ENCODE measurements at regions not wholly inside any gene's neighbourhood (a gene's known extent, or its start where the extent isn't known, plus 50 kb on each side); places are given as distances from the start of the nearest gene placed in this dataset.
A peak's percentile ranks its signal among the peaks of the same experiment; 100 is the strongest.
"Not testable (repeated sequence)": the region's sequence is repeated elsewhere in the genome, so short reads cannot be mapped to it uniquely, and the experiment has no call there.

DNA sequence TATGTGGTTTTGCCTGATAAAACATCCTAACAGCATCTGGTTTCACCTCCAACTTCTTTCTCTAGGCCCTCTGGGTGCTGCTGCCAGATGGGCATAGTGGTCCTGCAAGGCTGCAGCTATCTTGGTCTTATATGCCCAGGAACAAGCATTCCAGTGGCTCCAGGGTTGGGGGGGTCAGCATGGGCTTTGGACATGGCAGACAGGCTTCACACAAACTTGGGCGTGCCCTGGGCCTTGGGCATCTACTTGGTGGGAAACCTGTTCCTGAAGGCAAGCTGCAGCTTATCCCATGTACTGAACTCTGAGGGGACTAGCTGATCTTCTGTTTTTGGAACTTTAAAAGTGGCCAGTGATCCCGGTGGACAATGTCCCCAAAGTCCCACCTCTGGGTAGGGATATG lies 54.9 kb upstream of the ZNF678 start:
- no peak for DNase-seq

DNA sequence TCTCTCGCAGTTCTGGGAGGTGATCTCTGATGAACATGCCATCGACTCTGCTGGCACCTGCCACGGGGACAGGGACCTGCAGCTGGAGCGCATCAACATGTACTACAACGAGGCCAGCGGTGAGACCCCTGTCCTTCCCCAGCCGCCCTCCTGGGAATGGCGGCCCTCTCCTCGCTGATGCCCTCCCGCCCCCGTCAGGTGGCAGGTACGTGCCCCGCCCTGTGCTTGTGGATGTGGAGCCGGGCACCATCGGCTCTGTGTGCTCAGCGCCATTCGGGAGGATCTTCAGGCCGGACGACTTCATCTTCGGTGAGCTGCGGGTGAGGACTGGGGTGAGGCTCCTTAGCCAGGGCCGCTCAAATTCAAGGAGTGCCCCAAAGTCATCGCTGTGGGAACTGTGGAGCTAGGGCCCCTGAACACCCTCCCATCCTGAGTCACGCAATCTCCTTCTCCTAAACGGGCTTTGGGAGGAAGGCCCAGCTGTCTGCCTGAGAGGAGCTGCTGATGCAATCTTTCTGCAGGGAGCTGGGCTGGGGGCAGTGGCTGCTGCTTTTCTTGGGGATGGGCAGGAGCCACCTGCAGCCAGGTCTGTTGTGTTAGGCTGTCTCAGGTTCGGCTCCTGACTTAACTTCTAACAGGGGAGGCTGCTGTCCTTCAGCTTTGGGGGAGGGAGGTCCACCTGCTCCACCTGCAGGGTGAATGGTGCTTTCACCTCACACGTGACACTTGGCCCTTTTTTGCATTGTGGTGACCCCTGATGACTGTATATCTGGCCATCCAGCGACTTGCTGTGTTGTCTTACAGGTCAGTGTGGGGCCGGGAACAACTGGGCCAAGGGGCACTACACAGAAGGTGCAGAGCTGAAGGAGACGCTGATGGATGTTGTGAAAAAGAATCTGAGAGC lies 56.6 kb upstream of the ZNF678 start:
- not testable (repeated sequence) for DNase-seq

DNA sequence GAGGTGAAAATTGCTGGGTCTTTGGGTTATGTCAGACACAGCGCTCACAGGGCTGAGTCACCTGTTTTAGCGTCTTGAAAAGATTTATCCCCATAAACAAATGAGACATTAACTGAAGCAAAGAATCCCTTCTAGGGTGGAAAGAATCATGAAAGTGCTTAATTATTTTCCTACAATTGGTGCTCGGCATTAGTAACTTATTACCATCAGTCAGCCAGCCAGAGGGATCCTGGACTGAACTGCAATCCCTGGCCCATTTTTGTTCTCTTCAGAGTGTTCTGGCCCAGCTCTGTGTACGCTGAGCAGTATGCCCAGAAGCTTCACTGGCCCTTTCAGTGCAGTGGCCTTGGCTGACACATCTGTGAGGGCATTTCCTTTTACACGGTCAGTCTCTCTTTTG lies 67.3 kb upstream of the ZNF678 start:
- not testable (repeated sequence) for DNase-seq

DNA sequence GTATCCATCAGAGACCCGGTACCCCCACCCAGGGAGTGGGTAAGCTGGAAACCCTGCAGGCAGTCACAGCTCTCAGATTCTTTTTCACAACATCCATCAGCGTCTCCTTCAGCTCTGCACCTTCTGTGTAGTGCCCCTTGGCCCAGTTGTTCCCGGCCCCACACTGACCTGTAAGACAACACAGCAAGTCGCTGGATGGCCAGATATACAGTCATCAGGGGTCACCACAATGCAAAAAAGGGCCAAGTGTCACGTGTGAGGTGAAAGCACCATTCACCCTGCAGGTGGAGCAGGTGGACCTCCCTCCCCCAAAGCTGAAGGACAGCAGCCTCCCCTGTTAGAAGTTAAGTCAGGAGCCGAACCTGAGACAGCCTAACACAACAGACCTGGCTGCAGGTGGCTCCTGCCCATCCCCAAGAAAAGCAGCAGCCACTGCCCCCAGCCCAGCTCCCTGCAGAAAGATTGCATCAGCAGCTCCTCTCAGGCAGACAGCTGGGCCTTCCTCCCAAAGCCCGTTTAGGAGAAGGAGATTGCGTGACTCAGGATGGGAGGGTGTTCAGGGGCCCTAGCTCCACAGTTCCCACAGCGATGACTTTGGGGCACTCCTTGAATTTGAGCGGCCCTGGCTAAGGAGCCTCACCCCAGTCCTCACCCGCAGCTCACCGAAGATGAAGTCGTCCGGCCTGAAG lies 69.3 kb upstream of the ZNF678 start:
- not testable (repeated sequence) for DNase-seq

DNA sequence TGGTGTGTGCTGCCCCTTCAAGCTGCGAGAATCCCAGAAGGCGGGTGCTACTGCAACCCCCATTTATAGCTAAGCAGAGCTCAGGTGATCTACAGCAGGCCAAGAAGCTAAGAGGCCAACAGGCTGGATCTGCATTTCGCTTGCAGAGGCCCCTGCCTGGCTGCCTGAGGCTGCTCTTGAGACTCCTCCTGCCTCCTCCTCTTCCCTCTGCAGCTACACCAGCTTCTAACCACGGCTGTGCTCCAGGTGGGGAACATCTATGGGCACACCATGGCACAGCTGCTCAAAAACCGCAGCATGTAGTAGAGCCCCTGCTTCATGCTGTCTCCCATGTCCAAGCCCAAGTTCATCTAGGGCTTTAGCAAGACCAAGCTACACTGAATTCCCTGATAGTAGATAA lies 72.9 kb upstream of the ZNF678 start:
- DNase-seq = no peak

DNA sequence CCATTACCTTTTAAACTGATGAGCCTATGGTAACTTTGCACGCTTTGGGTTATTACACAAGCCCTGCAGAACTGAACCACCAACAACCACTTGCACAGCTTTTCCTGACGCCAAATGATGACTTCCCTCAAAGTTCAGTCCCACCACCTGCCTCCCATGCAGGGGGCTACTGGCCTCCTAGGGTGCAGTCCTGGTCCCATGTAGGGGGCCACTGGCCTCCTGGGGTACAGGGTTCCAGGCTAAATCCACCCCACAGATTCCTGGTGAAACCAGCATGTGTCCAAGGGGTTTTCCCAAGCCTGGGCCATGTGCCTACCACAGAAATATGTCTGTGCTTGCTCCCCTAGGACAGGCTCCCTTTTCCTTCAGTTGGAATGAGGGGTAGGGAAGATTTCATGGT lies 73.4 kb upstream of the ZNF678 start:
- no peak for DNase-seq

DNA sequence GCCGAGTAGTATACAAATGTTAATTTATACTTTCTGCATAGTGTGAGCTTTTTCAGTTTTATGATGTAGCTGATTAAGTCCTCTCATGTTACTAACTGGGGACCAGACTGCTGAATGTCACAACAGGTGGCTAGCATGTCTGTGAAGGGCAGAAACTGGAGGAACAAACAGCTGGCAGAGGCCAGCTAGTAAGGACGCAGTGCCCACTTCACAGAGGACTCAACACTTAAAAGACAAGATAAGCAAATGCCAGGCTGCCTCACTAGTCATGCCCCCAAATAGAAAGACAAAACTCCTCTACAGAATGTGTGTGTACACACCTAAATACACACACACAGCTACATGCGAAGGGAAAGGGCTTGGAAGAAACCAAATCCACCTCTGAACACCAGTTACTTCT lies 73.8 kb upstream of the ZNF678 start:
- DNase-seq = no peak

DNA sequence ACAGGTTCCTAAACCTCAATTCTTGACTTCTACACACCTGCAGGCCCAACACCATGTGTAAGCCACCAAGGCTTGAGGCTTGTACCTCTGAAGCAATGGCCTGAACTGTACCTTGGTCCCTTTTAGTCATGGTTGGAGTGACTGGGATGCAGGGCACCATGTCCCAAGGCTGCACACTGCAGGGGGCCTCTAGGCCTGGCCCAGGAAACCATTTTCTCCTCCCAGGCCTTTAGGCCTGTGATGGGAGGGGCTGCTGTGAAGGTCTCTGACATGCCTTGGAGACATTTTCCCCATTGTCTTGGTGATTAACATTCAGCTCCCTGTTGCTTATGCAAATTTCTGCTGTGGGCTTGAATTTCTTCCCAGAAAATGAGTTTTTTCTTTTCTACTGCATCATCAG lies 75.8 kb upstream of the ZNF678 start:
- no peak for DNase-seq

DNA sequence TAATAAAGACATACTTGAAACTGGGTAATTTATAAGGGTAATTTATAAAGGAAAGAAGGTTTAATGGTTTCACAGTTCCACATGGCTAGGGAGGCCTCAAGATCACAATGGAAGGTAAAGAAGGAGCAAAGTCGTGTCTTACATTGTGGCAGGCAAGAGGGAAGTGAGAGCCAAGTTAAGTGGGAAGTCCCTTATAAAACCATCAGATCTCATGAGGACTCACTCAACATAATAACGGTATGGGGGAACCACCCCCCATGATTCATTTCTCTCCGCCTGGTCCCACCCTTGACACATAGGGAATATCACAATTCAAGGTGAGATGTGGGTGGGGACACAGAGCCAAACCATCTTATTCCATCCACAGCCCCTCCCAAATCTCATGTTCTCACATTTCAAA lies 76.8 kb upstream of the ZNF678 start:
- DNase-seq = peak; percentile 7

DNA sequence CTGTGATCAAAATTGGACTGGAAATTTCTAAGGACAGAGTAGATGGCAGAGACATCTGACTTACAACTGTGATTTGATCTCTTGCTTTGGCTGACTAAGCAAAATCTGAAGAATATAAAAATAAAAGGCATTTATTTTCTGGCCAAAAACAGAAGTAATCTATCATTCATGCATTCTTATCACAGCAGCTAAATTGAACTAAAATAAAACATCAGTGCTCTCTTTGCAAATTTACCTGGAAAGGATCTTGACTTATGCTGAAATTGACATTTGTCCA lies 81.4 kb upstream of the ZNF678 start:
- no peak for DNase-seq

DNA sequence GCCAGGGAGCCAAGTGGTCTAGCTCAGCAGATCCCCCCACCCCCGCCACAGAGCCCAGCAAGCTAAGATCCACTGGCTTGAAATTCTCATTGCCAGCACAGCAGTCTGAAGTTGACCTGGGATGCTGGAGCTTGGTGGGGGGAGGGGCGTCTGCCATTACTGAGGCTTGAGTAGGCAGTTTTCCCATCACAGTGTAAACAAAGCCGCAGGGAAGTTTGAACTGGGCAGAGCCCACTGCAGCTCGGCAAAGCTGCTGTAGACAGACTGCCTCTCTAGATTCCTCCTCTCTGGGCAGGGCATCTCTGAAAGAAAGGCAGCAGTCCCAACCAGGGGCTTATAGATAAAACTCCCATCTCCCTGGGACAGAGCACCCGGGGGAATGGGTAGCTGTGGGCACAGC lies 89.3 kb upstream of the ZNF678 start:
- not testable (repeated sequence) for DNase-seq

DNA sequence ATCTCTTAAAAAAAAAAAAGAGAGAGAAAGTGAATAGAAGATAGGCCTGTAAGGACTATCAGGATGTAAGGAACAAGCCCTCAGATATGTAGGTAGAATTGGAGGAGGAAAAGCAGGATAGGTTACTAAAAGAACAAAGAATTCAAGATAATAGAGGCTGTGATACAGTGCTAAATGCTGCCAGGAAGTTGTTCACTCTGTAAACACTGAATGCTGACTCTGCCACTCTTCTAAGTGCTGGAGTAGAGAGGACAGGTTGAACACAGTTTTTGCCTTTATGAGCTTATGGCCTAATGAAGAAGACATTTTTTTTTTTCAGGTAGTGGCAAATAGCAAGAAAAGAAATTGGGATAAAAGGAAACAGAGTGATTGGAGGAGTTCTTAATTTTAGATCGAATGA lies 90.6 kb upstream of the ZNF678 start:
- no peak for DNase-seq

DNA sequence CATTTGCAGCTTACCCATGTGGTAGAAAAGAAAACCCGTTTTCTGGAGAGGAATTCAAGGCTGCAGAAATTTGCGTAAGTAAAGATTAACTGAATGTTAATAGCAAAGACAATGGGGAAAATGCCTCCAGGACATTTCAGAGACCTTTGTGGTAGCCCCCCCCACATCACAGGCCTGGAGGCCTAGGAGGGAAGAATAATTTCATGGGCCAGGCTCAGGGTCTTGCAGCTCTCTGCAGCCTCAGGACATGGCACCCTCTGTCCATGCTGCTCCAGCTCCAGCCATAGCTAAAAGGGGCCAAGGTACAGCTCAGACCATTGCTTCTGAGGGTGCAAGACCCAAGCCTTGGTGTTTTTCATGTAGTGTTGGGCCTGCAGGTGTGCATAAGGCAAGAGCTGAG lies 92.7 kb upstream of the ZNF678 start:
- no peak for DNase-seq

DNA sequence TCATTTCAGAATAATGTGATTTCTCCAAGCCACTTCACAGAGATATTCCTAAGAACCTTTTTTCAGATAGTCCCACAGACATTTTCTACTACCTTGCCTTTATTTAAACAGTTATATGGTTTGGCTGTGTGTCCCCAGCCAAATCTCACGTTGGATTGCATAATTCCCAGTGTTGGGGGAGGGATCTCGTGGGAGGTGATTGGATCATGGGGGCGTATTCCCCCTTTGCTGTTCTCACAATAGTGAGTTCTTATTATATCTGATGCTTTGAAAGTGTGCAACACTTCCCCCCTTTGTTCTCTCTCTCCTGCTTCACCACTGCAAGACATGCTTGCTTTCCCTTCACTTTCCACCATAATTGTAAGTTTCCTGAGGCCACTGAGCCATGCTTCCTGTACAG lies 93.6 kb upstream of the ZNF678 start:
- no peak for DNase-seq

DNA sequence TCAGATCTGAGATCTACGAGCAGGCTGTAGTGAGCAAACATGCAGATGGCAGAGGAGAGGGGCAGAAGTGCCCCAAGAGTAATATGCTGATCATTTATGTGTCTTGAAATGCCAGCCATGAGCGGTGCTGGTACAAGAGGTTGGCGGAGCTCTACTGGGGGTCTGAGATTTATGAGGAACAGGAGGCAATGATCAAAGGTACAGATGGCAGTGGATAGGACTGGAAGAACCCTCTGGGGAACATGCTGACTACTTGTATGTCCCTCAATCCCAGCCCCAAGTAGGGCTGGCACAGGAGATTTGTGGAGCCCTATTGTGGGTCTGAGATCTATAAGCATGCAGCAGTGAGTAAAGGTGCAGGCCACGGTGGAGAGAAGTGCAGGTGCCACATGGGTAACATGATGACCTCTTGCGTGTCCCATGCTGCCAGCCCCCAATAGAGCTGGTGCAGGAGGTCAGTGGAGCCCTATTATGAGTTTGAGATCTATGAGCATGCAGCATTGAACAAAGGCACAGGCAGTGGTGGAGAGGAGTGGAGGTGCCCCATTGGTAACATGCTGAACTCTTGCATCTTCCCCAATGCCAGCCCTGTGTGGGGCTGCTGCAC lies 97.2 kb upstream of the ZNF678 start:
- no peak for DNase-seq

DNA sequence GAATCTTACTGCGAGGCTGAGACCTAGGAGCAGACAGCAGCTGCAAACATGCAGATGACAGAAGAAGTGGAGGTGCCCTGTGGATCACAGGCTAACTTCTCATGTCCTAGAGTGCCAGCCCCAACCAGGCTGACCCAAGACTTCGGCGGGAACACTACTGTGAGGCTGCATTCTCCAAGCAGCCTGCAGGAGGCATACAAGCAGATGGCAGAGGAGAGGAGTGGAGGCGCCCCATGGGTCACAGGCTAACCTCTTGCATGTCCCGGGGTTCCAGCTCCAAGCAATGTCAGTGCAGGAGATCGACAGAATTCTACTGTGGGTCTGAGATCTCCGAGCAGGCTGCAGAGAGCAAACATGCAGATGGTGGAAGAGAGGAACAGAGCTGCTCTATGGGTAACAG lies 98.1 kb upstream of the ZNF678 start:
- no peak for DNase-seq

DNA sequence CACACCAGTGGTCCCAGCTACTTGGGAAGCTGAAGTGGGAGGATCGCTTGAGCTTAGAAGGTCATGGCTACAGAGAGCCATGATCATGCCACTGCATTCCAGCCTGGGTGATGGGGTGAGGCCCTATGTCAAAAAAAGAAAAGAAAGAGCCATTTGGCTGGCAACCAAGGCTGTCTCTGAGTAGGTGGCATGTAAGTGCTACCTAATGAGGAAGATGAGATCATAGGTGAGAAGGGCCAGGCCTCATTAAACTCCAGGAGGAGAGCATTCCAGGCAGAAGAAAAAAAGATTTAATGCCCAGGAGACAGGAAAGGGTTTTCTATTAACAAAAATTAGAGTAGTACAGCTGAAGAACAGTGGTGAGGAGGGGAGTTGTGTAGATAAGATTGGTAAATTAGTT lies 103.4 kb upstream of the ZNF678 start:
- no peak for DNase-seq

DNA sequence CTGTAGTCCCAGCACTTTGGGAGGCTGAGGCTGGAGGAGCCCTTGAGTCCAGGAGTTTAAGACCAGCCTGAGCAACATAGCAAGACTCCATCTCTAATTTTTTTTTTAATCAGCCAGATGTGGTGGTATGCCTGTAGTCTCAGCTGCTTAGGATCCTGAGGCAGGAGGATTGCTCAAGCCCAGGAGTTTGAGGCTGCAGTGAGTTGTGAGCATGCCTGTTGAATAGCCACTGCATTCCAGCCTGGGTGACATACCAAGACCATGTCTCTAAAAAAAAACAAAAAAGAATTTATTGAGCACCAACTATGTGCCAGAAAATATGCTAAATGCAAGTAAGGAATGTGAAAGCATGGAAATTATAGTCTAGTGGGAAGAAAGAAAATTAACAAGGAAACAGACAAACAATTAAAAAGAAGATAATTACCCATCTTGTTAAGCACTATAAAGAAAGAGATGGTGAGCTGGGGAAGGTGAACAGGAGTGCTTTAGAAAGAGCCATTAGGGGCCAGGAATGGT lies 104.0 kb upstream of the ZNF678 start:
- DNase-seq = no peak

DNA sequence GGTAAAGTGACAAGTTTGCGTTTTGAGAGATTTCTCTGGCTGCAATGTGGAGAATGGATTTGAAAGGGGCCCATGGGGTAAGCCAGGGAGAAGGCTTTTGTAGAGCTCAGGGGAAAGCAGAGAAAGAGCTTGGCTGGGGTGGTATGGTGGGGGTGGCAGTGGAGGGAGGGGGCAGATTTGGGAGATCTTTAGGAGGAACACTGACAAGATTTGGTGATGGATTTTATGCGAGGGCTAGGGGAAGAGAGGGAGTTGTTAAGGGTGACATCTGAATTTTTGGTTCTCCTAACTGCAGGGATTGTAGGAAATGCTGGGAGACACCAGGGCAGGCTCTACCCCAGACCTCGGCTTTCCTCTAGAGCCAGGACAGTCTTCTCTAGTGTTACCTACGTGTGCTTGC lies 108.7 kb upstream of the ZNF678 start:
- no peak for DNase-seq

DNA sequence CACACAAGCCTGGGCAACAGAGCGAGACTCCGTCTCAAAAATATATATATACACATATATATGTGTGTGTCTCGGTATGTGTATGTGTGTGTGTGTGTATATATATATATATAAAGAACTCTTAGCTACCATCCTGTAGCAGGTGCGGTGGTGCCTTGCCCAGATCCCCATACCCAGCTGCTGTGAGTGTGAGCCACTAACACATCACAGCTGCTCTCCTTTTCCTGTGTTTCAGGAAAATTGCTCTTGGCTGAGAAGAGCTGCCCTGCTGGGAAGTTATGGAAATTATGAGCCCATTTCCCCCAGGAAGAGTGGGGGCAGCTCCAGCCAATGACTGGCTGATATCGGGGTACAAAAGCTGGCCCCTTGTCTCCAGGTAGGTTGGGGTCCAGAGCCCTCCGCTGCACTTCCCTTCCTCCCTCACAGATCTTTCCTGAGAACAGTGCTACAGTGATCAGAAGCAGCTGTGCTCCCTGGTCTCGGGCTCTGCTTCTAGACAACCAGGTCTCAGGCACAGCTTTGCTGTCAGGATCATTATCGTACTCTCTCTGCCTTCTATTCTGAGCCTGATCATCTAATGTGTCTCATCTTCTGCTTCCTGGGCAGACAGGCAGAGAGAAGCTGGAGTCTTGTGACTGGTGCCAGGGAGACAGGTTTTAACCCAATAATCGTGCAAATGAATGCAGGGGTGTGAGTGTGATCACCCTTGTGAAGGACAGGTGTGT lies 109.6 kb upstream of the ZNF678 start:
- no peak for DNase-seq

DNA sequence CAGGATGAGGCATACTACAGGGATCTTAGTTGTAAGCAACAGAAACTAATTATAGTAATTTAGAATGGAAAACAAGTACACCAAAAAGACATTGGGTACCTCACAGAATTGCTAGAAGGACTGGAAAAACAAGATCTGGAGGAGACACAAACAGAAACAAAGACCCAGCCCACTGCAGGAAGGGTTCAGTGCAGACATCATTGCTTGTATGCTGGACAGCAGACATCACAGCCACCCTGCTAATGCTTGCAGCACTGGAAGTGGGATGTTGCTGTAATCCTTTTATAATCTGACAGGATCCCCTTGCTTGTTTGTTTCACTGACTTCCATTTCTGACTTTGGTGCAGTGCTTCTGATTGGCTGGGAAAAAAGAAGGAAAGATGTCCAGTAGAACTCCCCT lies 111.4 kb upstream of the ZNF678 start:
- DNase-seq = no peak

DNA sequence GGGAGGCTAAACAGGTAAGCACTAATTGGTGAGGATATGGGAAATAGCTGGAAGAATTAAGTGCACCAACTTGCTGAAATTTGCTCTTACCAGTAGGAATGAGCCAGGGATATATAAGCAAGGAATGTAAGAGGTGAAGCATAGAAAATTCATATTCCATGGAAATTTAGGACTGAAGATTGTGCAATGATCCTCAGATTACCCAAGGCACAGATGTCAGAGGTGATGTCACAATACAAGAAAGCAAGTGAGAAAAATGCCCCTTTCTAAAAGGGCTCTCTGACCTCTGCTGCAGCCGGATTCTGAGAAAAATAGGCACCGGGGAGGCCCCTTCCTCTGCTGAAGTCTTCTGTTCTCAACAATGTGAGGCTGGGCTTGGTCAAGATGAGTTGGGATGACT lies 112.3 kb upstream of the ZNF678 start:
- DNase-seq = no peak

DNA sequence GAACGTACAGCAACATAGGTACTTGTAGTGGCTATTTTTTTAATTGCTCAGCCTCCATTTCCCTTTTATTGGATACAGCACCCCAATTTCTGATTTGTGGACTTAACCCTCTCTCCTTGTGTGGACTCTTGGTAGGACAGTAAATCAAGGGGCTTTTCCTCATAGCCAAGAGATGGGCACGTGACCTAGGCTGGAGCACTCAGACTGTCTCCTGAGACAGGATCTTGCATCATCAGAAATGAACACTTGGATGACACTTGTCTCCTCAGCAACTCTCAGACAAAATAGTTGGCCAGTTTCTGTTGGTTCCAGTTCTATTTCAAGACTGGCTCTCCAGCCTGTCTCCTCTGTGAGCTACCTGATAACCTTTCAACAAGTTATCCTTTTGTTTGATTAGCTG lies 112.9 kb upstream of the ZNF678 start:
- no peak for DNase-seq
